MM.1S (cell line): ENCODE measurements at regions not wholly inside any gene's neighbourhood (a gene's known extent, or its start where the extent isn't known, plus 50 kb on each side); places are given as distances from the start of the nearest gene placed in this dataset.

Source experiments
- CTCF ChIP-seq: fragments of 300-600 bp; sonication (generic); IDR thresholded peaks from 2 replicates; pipeline ENCODE4 v1.5.1; 2016; ENCODE audit warnings: antibody characterized with exemption, low read length, mixed read lengths
- EZH2 ChIP-seq: fragments of 300-600 bp; sonication (generic); optimal IDR thresholded peaks from 2 replicates; pipeline ENCODE3; 2017; ENCODE audit warnings: low read depth, mild to moderate bottlenecking, antibody characterized with exemption, low read length, mixed read lengths
- EZH2phosphoT487 ChIP-seq: fragments of 300-600 bp; sonication (generic); IDR thresholded peaks from 2 replicates; pipeline ENCODE4 v1.6.1; 2018; ENCODE audit warnings: antibody characterized with exemption, low read length

- TF ChIP-seq CTCF (no peak), EZH2 (no peak), EZH2phosphoT487 (no peak)
Observed at GRCh38 chr6:119497988-119498727, 148.6 kb upstream of the MAN1A1 start.
